SK-N-SH treated with all-trans-retinoic acid at 6 μM for 48 hours (cell line): ENCODE measurements at regions not wholly inside any gene's neighbourhood (a gene's known extent, or its start where the extent isn't known, plus 50 kb on each side); places are given as distances from the start of the nearest gene placed in this dataset.
A peak's percentile ranks its signal among the peaks of the same experiment; 100 is the strongest.

ENCODE experiments used
- ATAC-seq: fragments of 200-7000 bp; cut with Tn5 transposase; 3 replicates; pipeline ENCODE4 v1.9.1; 2020; ENCODE audit warnings: mild to moderate bottlenecking, moderate library complexity
- ARNTL ChIP-seq: fragments of 450-650 bp; formaldehyde crosslinking; IDR thresholded peaks from 2 replicates; pipeline ENCODE4 v1.5.0; 2020; ENCODE audit warnings: low read depth, mild to moderate bottlenecking, moderate library complexity, borderline replicate concordance
- BACH2 ChIP-seq: fragments of 250-450 bp; sonication (Bioruptor Pico); IDR thresholded peaks from 2 replicates; pipeline ENCODE4 v1.9.0; 2021; ENCODE audit warnings: mild to moderate bottlenecking, borderline replicate concordance
- CSDC2 ChIP-seq: fragments of 250-450 bp; sonication (Bioruptor Pico); IDR thresholded peaks from 2 replicates; pipeline ENCODE4 v1.5.0; 2020; ENCODE audit warnings: mild to moderate bottlenecking, moderate library complexity
- CSRNP3 ChIP-seq: fragments of 250-450 bp; sonication (Bioruptor Pico); IDR thresholded peaks from 2 replicates; pipeline ENCODE4 v1.5.1; 2021; ENCODE audit warnings: mild to moderate bottlenecking, moderate library complexity
- ESRRG ChIP-seq: fragments of 250-450 bp; sonication (Bioruptor Pico); IDR thresholded peaks from 2 replicates; pipeline ENCODE4 v1.6.1; 2021; ENCODE audit warnings: mild to moderate bottlenecking
- GLIS3 ChIP-seq: fragments of 250-450 bp; sonication (Bioruptor Pico); IDR thresholded peaks from 2 replicates; pipeline ENCODE4 v1.5.0; 2020; ENCODE audit warnings: mild to moderate bottlenecking, moderate library complexity
- ISL1 ChIP-seq: fragments of 250-450 bp; sonication (Bioruptor Pico); IDR thresholded peaks from 2 replicates; pipeline ENCODE4 v2.1.2; 2022; ENCODE audit warnings: mild to moderate bottlenecking, moderate library complexity
- OSR1 ChIP-seq: fragments of 250-450 bp; sonication (Bioruptor Pico); IDR thresholded peaks from 2 replicates; pipeline ENCODE4 v1.8.0; 2022; ENCODE audit warnings: moderate library complexity, mild to moderate bottlenecking, inconsistent platforms
- POU6F1 ChIP-seq: fragments of 250-450 bp; sonication (Bioruptor Pico); IDR thresholded peaks from 2 replicates; pipeline ENCODE4 v1.8.0; 2021; ENCODE audit warnings: low read depth, mild to moderate bottlenecking, moderate library complexity, borderline replicate concordance
- PPARA ChIP-seq: fragments of 250-450 bp; sonication (Bioruptor Pico); IDR thresholded peaks from 2 replicates; pipeline ENCODE4 v1.5.0; 2020; ENCODE audit warnings: mild to moderate bottlenecking, borderline replicate concordance
- RARB ChIP-seq: fragments of 250-450 bp; sonication (Bioruptor Pico); IDR thresholded peaks from 2 replicates; pipeline ENCODE4 v1.8.0; 2021; ENCODE audit warnings: mild to moderate bottlenecking, moderate library complexity
- SNAI2 ChIP-seq: fragments of 250-450 bp; sonication (Bioruptor Pico); IDR thresholded peaks from 2 replicates; pipeline ENCODE4 v1.5.0; 2020; ENCODE audit warnings: mild to moderate bottlenecking, moderate library complexity
- TCF4 ChIP-seq: fragments of 250-450 bp; sonication (Bioruptor Pico); IDR thresholded peaks from 2 replicates; pipeline ENCODE4 v1.8.0; 2021; ENCODE audit warnings: mild to moderate bottlenecking, moderate library complexity, borderline replicate concordance
- TOX ChIP-seq: fragments of 250-450 bp; sonication (Bioruptor Pico); IDR thresholded peaks from 2 replicates; pipeline ENCODE4 v1.8.0; 2021; ENCODE audit warnings: mild to moderate bottlenecking, moderate library complexity, borderline replicate concordance
- TSHZ2 ChIP-seq: fragments of 250-450 bp; sonication (Bioruptor Pico); IDR thresholded peaks from 2 replicates; pipeline ENCODE4 v1.5.0; 2020; ENCODE audit warnings: mild to moderate bottlenecking, moderate library complexity
- ZC3H10 ChIP-seq: fragments of 250-450 bp; sonication (Bioruptor Pico); IDR thresholded peaks from 2 replicates; pipeline ENCODE4 v1.5.1; 2021; ENCODE audit warnings: mild to moderate bottlenecking, moderate library complexity
- ZFP3 ChIP-seq: fragments of 250-450 bp; sonication (Bioruptor Pico); IDR thresholded peaks from 2 replicates; pipeline ENCODE4 v1.5.0; 2020; ENCODE audit warnings: mild to moderate bottlenecking, moderate library complexity
- ZFP30 ChIP-seq: fragments of 450-650 bp; formaldehyde crosslinking; IDR thresholded peaks from 2 replicates; pipeline ENCODE4 v1.5.0; 2022; ENCODE audit warnings: mild to moderate bottlenecking, moderate library complexity
- ZNF565 ChIP-seq: fragments of 450-650 bp; formaldehyde crosslinking; conservative IDR thresholded peaks from 2 replicates; pipeline ENCODE4 v1.5.0; 2020; ENCODE audit warnings: low read depth, mild to moderate bottlenecking, moderate library complexity
- ZNF70 ChIP-seq: fragments of 450-650 bp; formaldehyde crosslinking; IDR thresholded peaks from 2 replicates; pipeline ENCODE4 v1.5.0; 2020; ENCODE audit warnings: mild to moderate bottlenecking, moderate library complexity
- ZNF8 ChIP-seq: fragments of 450-650 bp; formaldehyde crosslinking; IDR thresholded peaks from 2 replicates; pipeline ENCODE4 v1.5.0; 2020; ENCODE audit warnings: mild to moderate bottlenecking, moderate library complexity
- TF ChIP-seq, protein P1 (sequence below): fragments of 250-450 bp; sonication (Bioruptor Pico); IDR thresholded peaks from 2 replicates; pipeline ENCODE4 v1.8.0; 2020; ENCODE audit warnings: mild to moderate bottlenecking, moderate library complexity, borderline replicate concordance

GRCh38 chr9:78566521-78566920, 269.6 kb downstream of the PSAT1 start:
- ATAC-seq = no peak
- TF ChIP-seq ZC3H10 (CRISPR knock-in tag) (no peak), TOX (CRISPR knock-in tag) (no peak), TCF4 (CRISPR knock-in tag) (no peak), ZNF8 (CRISPR knock-in tag) (no peak), TSHZ2 (CRISPR knock-in tag) (no peak), ZNF70 (no peak), ARNTL (CRISPR knock-in tag) (no peak), ISL1 (no peak), SNAI2 (CRISPR knock-in tag) (no peak)

- TF ChIP-seq, protein P1, sequence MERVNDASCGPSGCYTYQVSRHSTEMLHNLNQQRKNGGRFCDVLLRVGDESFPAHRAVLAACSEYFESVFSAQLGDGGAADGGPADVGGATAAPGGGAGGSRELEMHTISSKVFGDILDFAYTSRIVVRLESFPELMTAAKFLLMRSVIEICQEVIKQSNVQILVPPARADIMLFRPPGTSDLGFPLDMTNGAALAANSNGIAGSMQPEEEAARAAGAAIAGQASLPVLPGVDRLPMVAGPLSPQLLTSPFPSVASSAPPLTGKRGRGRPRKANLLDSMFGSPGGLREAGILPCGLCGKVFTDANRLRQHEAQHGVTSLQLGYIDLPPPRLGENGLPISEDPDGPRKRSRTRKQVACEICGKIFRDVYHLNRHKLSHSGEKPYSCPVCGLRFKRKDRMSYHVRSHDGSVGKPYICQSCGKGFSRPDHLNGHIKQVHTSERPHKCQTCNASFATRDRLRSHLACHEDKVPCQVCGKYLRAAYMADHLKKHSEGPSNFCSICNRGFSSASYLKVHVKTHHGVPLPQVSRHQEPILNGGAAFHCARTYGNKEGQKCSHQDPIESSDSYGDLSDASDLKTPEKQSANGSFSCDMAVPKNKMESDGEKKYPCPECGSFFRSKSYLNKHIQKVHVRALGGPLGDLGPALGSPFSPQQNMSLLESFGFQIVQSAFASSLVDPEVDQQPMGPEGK (CRISPR knock-in tag) = no peak
- TF ChIP-seq ISL1 (no peak), ZNF565 (CRISPR knock-in tag) (no peak), CSRNP3 (CRISPR knock-in tag) (no peak), PPARA (CRISPR knock-in tag) (no peak), TCF4 (CRISPR knock-in tag) (no peak), ESRRG (CRISPR knock-in tag) (no peak), RARB (CRISPR knock-in tag) (no peak)
- peak; percentile 62; the same call in 2 of the 3 replicates for ATAC-seq
Observed at GRCh38 chr9:78566948-78567675, 270.2 kb downstream of the PSAT1 start.

DNA sequence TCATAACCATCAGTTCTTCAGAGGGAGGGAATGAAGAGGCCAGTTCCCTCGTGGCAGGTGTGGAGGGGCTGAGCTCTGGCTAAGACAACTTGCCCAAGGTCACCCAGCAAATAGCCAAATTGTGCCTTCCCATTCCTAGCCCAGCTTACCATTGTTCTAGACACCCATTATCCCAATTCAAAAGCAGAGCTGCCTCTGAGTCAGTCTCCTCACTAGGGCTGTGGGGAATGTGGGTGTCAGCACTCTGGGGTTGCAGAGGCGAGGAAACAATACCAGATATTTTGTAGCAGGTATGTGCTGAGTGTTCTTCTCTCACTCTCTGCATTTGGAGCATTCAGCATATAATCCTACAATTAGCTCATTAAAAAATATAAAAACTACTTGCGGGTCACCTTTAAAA, 270.8 kb downstream of the PSAT1 start:
- ATAC-seq = no peak
- no peak for TF ChIP-seq SNAI2 (CRISPR knock-in tag)
- TF ChIP-seq, all 23 proteins: peak for 0

- TF ChIP-seq ZFP30 (CRISPR knock-in tag) (no peak), ISL1 (no peak), OSR1 (CRISPR knock-in tag) (no peak), ESRRG (CRISPR knock-in tag) (no peak), PPARA (CRISPR knock-in tag) (no peak), ZNF565 (CRISPR knock-in tag) (no peak), CSDC2 (CRISPR knock-in tag) (no peak)
- TF ChIP-seq, protein P1 (CRISPR knock-in tag) = no peak
- ATAC-seq = no peak
Observed at GRCh38 chr9:78568774-78569173, 271.8 kb downstream of the PSAT1 start.

- TF ChIP-seq SNAI2 (CRISPR knock-in tag) (no peak), POU6F1 (CRISPR knock-in tag) (no peak), ARNTL (CRISPR knock-in tag) (no peak), CSDC2 (CRISPR knock-in tag) (no peak), GLIS3 (CRISPR knock-in tag) (no peak), ZNF70 (no peak), TOX (CRISPR knock-in tag) (no peak), ZFP3 (no peak), BACH2 (CRISPR knock-in tag) (no peak), ZNF8 (CRISPR knock-in tag) (no peak), PPARA (CRISPR knock-in tag) (no peak), ZC3H10 (CRISPR knock-in tag) (no peak)
- TF ChIP-seq, protein P1 (CRISPR knock-in tag) = no peak
- ATAC-seq = no peak
Observed at GRCh38 chr9:78572266-78572665, 275.3 kb downstream of the PSAT1 start.
